WERI-Rb-1 (cell line): ENCODE measurements at regions not wholly inside any gene's neighbourhood (a gene's known extent, or its start where the extent isn't known, plus 50 kb on each side); places are given as distances from the start of the nearest gene placed in this dataset.

ENCODE experiments used
- DNase-seq: peaks from one replicate; pipeline ENCODE4 v3.0.0-alpha.2; 2020
- H3K27ac ChIP-seq: fragments of 250-450 bp; sonication (Bioruptor Pico); 2 replicates; pipeline ENCODE4 v1.5.1; 2020; ENCODE audit warnings: mild to moderate bottlenecking, moderate library complexity
- H3K27me3 ChIP-seq: fragments of 250-450 bp; sonication (Bioruptor Pico); 2 replicates; pipeline ENCODE4 v1.5.1; 2021; ENCODE audit warnings: mild to moderate bottlenecking, low read depth, moderate library complexity; ENCODE audit not compliant: insufficient read depth, severe bottlenecking
- H3K36me3 ChIP-seq: fragments of 250-450 bp; sonication (Bioruptor Pico); 2 replicates; pipeline ENCODE4 v1.5.1; 2020; ENCODE audit warnings: mild to moderate bottlenecking, moderate library complexity
- H3K4me3 ChIP-seq: 2 replicates; pipeline ENCODE4 v1.5.1; 2011; ENCODE audit warnings: low read depth, mild to moderate bottlenecking, control low read depth, low read length
- H3K9me3 ChIP-seq: fragments of 250-450 bp; sonication (Bioruptor Pico); 2 replicates; pipeline ENCODE4 v1.5.1; 2021; ENCODE audit warnings: mild to moderate bottlenecking, moderate library complexity; ENCODE audit not compliant: severe bottlenecking
- CTCF ChIP-seq: IDR thresholded peaks from 2 replicates; pipeline ENCODE4 v1.5.1; 2011; ENCODE audit warnings: low read depth, mild to moderate bottlenecking, control low read depth, inconsistent platforms, low read length

GRCh38 chr4:58653251-58653650 lies 1543.1 kb upstream of the IGFBP7 start:
- H3K9me3 ChIP-seq, result peaks cover 5% of the 10 kb centered on the region
- no peak overlapping the region for H3K4me3 ChIP-seq
- no peaks in the 10 kb centered on the region for H3K36me3 ChIP-seq
- TF ChIP-seq CTCF, result no peak
- peak; percentile 13 for DNase-seq
- H3K27me3 ChIP-seq, result no peaks in the 10 kb centered on the region
- H3K27ac ChIP-seq, result no peak overlapping the region

GRCh38 chr4:58649226-58649625 lies 1539.0 kb upstream of the IGFBP7 start:
- Histone ChIP-seq H3K36me3 (no peaks in the 10 kb centered on the region), H3K27me3 (no peaks in the 10 kb centered on the region), H3K27ac (peak overlapping the region; percentile 50), H3K9me3 (no peaks in the 10 kb centered on the region), H3K4me3 (no peak overlapping the region)
- DNase-seq, result peak; percentile 45
- no peak for TF ChIP-seq CTCF

GRCh38 chr4:58646126-58646525 lies 1535.9 kb upstream of the IGFBP7 start:
- TF ChIP-seq CTCF, result no peak
- no peak overlapping the region for H3K4me3 ChIP-seq
- no peak for DNase-seq
- H3K9me3 ChIP-seq, result no peaks in the 10 kb centered on the region
- no peak overlapping the region for H3K27ac ChIP-seq
- H3K27me3 ChIP-seq, result no peaks in the 10 kb centered on the region
- H3K36me3 ChIP-seq, result no peaks in the 10 kb centered on the region

GRCh38 chr4:58644549-58644948 lies 1534.4 kb upstream of the IGFBP7 start:
- no peak for DNase-seq
- Histone ChIP-seq H3K4me3 (no peak overlapping the region), H3K9me3 (no peaks in the 10 kb centered on the region), H3K36me3 (no peaks in the 10 kb centered on the region), H3K27me3 (no peaks in the 10 kb centered on the region), H3K27ac (no peak overlapping the region)
- TF ChIP-seq CTCF, result no peak

- H3K4me3 ChIP-seq, result no peak overlapping the region
- TF ChIP-seq CTCF, result no peak
- H3K36me3 ChIP-seq, result no peaks in the 10 kb centered on the region
- H3K27me3 ChIP-seq, result no peaks in the 10 kb centered on the region
- no peaks in the 10 kb centered on the region for H3K9me3 ChIP-seq
- no peak for DNase-seq
- no peak overlapping the region for H3K27ac ChIP-seq
These were observed 1526.2 kb upstream of the IGFBP7 start for GRCh38 chr4:58636381-58636780.

GRCh38 chr4:58617226-58617625 lies 1507.0 kb upstream of the IGFBP7 start:
- no peak for DNase-seq
- Histone ChIP-seq H3K9me3 (peaks cover 9% of the 10 kb centered on the region), H3K27ac (no peak overlapping the region), H3K27me3 (no peaks in the 10 kb centered on the region), H3K4me3 (no peak overlapping the region), H3K36me3 (no peaks in the 10 kb centered on the region)
- TF ChIP-seq CTCF, result no peak
